Astrocyte (in vitro differentiated cells and primary cell): ENCODE measurements at regions not wholly inside any gene's neighbourhood (a gene's known extent, or its start where the extent isn't known, plus 50 kb on each side); places are given as distances from the start of the nearest gene placed in this dataset.

Experiments
- DNase-seq: peaks from one replicate; pipeline ENCODE4 v3.0.0-alpha.2; 2010; ENCODE audit warnings: low read depth
- FAIRE-seq: peaks from 2 replicates; lab custom pipeline; 2011; peaks lifted over from hg19 to GRCh38; lab: Jason Lieb, UNC
- H2AFZ ChIP-seq: 2 replicates; pipeline ENCODE4 v1.6.0; 2012; ENCODE audit warnings: low read depth, low read length, inconsistent platforms
- H3K27ac ChIP-seq: 2 replicates; pipeline ENCODE4 v1.5.1; 2011; ENCODE audit warnings: low read depth, low read length, inconsistent platforms
- H3K27me3 ChIP-seq: 2 replicates; pipeline ENCODE4 v1.6.0; 2011; ENCODE audit warnings: low read length, inconsistent platforms; ENCODE audit not compliant: insufficient read depth
- H3K36me3 ChIP-seq: 2 replicates; pipeline ENCODE4 v1.5.1; 2011; ENCODE audit warnings: low read length, inconsistent platforms; ENCODE audit not compliant: insufficient read depth
- H3K4me1 ChIP-seq: 2 replicates; pipeline ENCODE4 v1.5.1; 2011; ENCODE audit warnings: low read length, inconsistent platforms; ENCODE audit not compliant: insufficient read depth
- H3K4me2 ChIP-seq: 2 replicates; pipeline ENCODE4 v1.6.0; 2012; ENCODE audit warnings: low read length, inconsistent platforms
- H3K4me3 ChIP-seq: 2 replicates; pipeline ENCODE4 v1.5.1; 2011; ENCODE audit warnings: low read depth, mild to moderate bottlenecking, low read length, inconsistent platforms; ENCODE audit not compliant: insufficient read depth
- H3K79me2 ChIP-seq: 2 replicates; pipeline ENCODE4 v1.6.0; 2012; ENCODE audit warnings: mild to moderate bottlenecking, low read length, inconsistent platforms; ENCODE audit not compliant: insufficient read depth
- H3K9ac ChIP-seq: 2 replicates; pipeline ENCODE4 v1.6.0; 2012; ENCODE audit warnings: mild to moderate bottlenecking, low read length, inconsistent platforms
- H3K9me3 ChIP-seq: 2 replicates; pipeline ENCODE4 v1.5.1; 2012; ENCODE audit warnings: low read depth, mild to moderate bottlenecking, low read length, inconsistent platforms; ENCODE audit not compliant: insufficient read depth
- H4K20me1 ChIP-seq: 2 replicates; pipeline ENCODE4 v1.6.0; 2012; ENCODE audit warnings: low read length, inconsistent platforms; ENCODE audit not compliant: insufficient read depth
- H3K27ac Mint-ChIP-seq: one replicate; pipeline ENCODE4 v1.8.0; 2021; ENCODE audit warnings: mild to moderate bottlenecking, mixed read lengths; ENCODE audit not compliant: unreplicated experiment
- H3K27me3 Mint-ChIP-seq: one replicate; pipeline ENCODE4 v1.8.0; 2021; ENCODE audit warnings: low read depth, mixed read lengths; ENCODE audit not compliant: unreplicated experiment
- H3K36me3 Mint-ChIP-seq: one replicate; pipeline ENCODE4 v1.8.0; 2021; ENCODE audit warnings: low read depth, mixed read lengths; ENCODE audit not compliant: unreplicated experiment
- H3K4me1 Mint-ChIP-seq: one replicate; pipeline ENCODE4 v1.8.0; 2021; ENCODE audit warnings: low read depth, mixed read lengths; ENCODE audit not compliant: unreplicated experiment
- H3K4me3 Mint-ChIP-seq: one replicate; pipeline ENCODE4 v1.8.0; 2021; ENCODE audit warnings: mild to moderate bottlenecking, moderate library complexity, mixed read lengths; ENCODE audit not compliant: unreplicated experiment
- H3K9me3 Mint-ChIP-seq: one replicate; pipeline ENCODE4 v1.8.0; 2021; ENCODE audit warnings: mild to moderate bottlenecking, mixed read lengths; ENCODE audit not compliant: unreplicated experiment
- CTCF ChIP-seq: IDR thresholded peaks from 2 replicates; pipeline ENCODE4 v1.5.1; 2011; ENCODE audit warnings: low read depth, mild to moderate bottlenecking, inconsistent platforms, low read length, moderate library complexity; ENCODE audit not compliant: insufficient read depth
- EZH2 ChIP-seq: IDR thresholded peaks from 2 replicates; pipeline ENCODE4 v1.6.1; 2012; ENCODE audit warnings: mild to moderate bottlenecking, low read length, inconsistent platforms; ENCODE audit not compliant: insufficient read depth

- no peak overlapping the region for H3K27ac Mint-ChIP-seq
- no peaks in the 10 kb centered on the region for H3K27me3 Mint-ChIP-seq
- peaks cover 20% of the 10 kb centered on the region for H3K4me1 Mint-ChIP-seq
- H3K27ac ChIP-seq: no peak overlapping the region
- H3K36me3 Mint-ChIP-seq: no peaks in the 10 kb centered on the region
- H3K4me1 ChIP-seq: no peaks in the 10 kb centered on the region
- H3K36me3 ChIP-seq: no peaks in the 10 kb centered on the region
- no peaks in the 10 kb centered on the region for H3K9me3 ChIP-seq
- H3K4me3 ChIP-seq: no peak overlapping the region
- H3K27me3 ChIP-seq: no peaks in the 10 kb centered on the region
- no peak overlapping the region for H3K4me3 Mint-ChIP-seq
- no peaks in the 10 kb centered on the region for H4K20me1 ChIP-seq
- TF ChIP-seq EZH2 (no peak), CTCF (no peak)
- H3K4me2 ChIP-seq: no peak overlapping the region
- H2AFZ ChIP-seq: no peak overlapping the region
- peak; percentile 25 for DNase-seq
- no peak overlapping the region for H3K9ac ChIP-seq
- no peaks in the 10 kb centered on the region for H3K79me2 ChIP-seq
- no peak for FAIRE-seq
- H3K9me3 Mint-ChIP-seq: peaks cover 1% of the 10 kb centered on the region
Measured at GRCh38 chr11:95562196-95562921, 227.2 kb downstream of the FAM76B start.

GRCh38 chr11:95559899-95560298, 229.7 kb downstream of the FAM76B start:
- Histone ChIP-seq H2AFZ (no peak overlapping the region), H3K4me1 (no peaks in the 10 kb centered on the region), H3K4me3 (no peak overlapping the region), H3K9ac (no peak overlapping the region), H3K27ac (no peak overlapping the region), H3K4me2 (no peak overlapping the region), H4K20me1 (no peaks in the 10 kb centered on the region), H3K27me3 (no peaks in the 10 kb centered on the region), H3K79me2 (no peaks in the 10 kb centered on the region), H3K9me3 (no peaks in the 10 kb centered on the region), H3K36me3 (no peaks in the 10 kb centered on the region)
- H3K4me1 Mint-ChIP-seq: peaks cover 27% of the 10 kb centered on the region
- no peak overlapping the region for H3K27ac Mint-ChIP-seq
- no peak overlapping the region for H3K4me3 Mint-ChIP-seq
- no peak for DNase-seq
- FAIRE-seq: no peak
- no peaks in the 10 kb centered on the region for H3K27me3 Mint-ChIP-seq
- TF ChIP-seq EZH2: no peak
- no peak for TF ChIP-seq CTCF
- H3K36me3 Mint-ChIP-seq: no peaks in the 10 kb centered on the region
- peaks cover 1% of the 10 kb centered on the region for H3K9me3 Mint-ChIP-seq

- H3K27ac Mint-ChIP-seq: no peak overlapping the region
- Histone ChIP-seq H3K4me3 (no peak overlapping the region), H3K4me2 (no peak overlapping the region), H3K4me1 (no peaks in the 10 kb centered on the region), H4K20me1 (no peaks in the 10 kb centered on the region), H3K27me3 (no peaks in the 10 kb centered on the region), H3K36me3 (no peaks in the 10 kb centered on the region), H3K79me2 (no peaks in the 10 kb centered on the region), H3K9ac (no peak overlapping the region), H3K27ac (no peak overlapping the region), H2AFZ (no peak overlapping the region), H3K9me3 (no peaks in the 10 kb centered on the region)
- DNase-seq: no peak
- H3K36me3 Mint-ChIP-seq: no peaks in the 10 kb centered on the region
- no peaks in the 10 kb centered on the region for H3K27me3 Mint-ChIP-seq
- no peak overlapping the region for H3K4me3 Mint-ChIP-seq
- H3K9me3 Mint-ChIP-seq: peaks cover 1% of the 10 kb centered on the region
- peaks cover 17% of the 10 kb centered on the region for H3K4me1 Mint-ChIP-seq
- no peak for TF ChIP-seq EZH2
- no peak for TF ChIP-seq CTCF
- FAIRE-seq: no peak
Measured at GRCh38 chr11:95557376-95557775, 232.2 kb downstream of the FAM76B start.
